ENCODE measurements at regions not wholly inside any gene's neighbourhood (a gene's known extent, or its start where the extent isn't known, plus 50 kb on each side); places are given as distances from the start of the nearest gene placed in this dataset.
A peak's percentile ranks its signal among the peaks of the same experiment; 100 is the strongest.

DNA sequence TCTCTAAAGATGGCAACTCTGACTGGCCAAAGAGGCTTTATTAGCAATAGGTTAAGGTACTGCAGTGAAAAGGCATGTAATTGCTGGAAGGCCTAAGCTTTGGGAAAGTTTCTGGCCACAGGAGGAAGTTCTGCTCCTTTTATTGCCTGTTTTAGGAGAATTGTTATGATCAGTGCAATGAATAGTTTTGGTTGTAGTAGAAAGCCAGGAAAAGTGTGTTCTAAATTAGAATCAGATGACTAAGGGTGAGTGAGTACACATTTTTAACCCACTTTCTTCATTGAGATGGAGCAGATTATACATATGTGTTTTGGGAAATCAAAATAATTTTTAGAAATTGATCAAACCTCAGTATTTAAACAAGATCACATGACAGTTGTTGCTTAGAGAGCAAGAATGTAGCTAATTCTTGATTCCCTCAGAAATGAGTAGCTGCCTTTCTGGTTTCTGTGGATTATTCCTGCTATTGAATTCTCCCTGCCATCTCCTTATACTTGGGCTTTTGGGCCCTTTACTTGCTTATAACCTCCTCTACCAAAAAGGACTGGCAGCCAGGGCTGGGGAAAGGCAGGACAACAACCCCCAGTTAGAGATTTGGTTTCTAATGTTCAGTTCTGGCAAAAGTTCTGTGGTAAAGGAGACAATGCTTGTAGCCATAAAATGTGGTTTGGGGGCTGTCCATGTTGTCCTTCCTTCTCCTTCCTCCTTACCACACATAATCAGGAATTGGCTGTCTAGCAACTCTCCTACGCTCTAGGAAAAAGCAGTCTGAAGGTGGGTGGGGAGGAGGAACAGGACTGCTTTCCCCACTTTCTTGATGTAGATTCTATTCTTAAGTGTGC is 217.1 kb downstream of the SLC38A4 start:
- TF ChIP-seq, protein P1, sequence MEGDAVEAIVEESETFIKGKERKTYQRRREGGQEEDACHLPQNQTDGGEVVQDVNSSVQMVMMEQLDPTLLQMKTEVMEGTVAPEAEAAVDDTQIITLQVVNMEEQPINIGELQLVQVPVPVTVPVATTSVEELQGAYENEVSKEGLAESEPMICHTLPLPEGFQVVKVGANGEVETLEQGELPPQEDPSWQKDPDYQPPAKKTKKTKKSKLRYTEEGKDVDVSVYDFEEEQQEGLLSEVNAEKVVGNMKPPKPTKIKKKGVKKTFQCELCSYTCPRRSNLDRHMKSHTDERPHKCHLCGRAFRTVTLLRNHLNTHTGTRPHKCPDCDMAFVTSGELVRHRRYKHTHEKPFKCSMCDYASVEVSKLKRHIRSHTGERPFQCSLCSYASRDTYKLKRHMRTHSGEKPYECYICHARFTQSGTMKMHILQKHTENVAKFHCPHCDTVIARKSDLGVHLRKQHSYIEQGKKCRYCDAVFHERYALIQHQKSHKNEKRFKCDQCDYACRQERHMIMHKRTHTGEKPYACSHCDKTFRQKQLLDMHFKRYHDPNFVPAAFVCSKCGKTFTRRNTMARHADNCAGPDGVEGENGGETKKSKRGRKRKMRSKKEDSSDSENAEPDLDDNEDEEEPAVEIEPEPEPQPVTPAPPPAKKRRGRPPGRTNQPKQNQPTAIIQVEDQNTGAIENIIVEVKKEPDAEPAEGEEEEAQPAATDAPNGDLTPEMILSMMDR (IDR thresholded peaks at IDR 0.05), result no peak
- peak; percentile 47; the same call in 1 of the 2 replicates for TF ChIP-seq POLR2AphosphoS5 (IDR thresholded peaks at IDR 0.05; ENCODE audit: low read depth, low read length)
- no peak for TF ChIP-seq CHD2 (IDR thresholded peaks at IDR 0.05; ENCODE audit: low read length, partially characterized antibody)
- TF ChIP-seq, protein P2, sequence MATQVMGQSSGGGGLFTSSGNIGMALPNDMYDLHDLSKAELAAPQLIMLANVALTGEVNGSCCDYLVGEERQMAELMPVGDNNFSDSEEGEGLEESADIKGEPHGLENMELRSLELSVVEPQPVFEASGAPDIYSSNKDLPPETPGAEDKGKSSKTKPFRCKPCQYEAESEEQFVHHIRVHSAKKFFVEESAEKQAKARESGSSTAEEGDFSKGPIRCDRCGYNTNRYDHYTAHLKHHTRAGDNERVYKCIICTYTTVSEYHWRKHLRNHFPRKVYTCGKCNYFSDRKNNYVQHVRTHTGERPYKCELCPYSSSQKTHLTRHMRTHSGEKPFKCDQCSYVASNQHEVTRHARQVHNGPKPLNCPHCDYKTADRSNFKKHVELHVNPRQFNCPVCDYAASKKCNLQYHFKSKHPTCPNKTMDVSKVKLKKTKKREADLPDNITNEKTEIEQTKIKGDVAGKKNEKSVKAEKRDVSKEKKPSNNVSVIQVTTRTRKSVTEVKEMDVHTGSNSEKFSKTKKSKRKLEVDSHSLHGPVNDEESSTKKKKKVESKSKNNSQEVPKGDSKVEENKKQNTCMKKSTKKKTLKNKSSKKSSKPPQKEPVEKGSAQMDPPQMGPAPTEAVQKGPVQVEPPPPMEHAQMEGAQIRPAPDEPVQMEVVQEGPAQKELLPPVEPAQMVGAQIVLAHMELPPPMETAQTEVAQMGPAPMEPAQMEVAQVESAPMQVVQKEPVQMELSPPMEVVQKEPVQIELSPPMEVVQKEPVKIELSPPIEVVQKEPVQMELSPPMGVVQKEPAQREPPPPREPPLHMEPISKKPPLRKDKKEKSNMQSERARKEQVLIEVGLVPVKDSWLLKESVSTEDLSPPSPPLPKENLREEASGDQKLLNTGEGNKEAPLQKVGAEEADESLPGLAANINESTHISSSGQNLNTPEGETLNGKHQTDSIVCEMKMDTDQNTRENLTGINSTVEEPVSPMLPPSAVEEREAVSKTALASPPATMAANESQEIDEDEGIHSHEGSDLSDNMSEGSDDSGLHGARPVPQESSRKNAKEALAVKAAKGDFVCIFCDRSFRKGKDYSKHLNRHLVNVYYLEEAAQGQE (IDR thresholded peaks at IDR 0.05; ENCODE audit: low read depth, low read length), result no peak
- peak; percentile 52 for TF ChIP-seq JUND (IDR thresholded peaks at IDR 0.05)
- TF ChIP-seq, protein P3, sequence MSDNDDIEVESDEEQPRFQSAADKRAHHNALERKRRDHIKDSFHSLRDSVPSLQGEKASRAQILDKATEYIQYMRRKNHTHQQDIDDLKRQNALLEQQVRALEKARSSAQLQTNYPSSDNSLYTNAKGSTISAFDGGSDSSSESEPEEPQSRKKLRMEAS (IDR thresholded peaks at IDR 0.05; ENCODE audit: low read depth), result no peak
- TF ChIP-seq YY1 (IDR thresholded peaks at IDR 0.05; ENCODE audit: low read depth), result no peak
- no peak for TF ChIP-seq RFX5 (IDR thresholded peaks at IDR 0.05; ENCODE audit: low read length)
- no peak for TF ChIP-seq TAF1 (IDR thresholded peaks at IDR 0.05; ENCODE audit: borderline replicate concordance, low read depth, low read length)
- TF ChIP-seq EZH2phosphoT487 (IDR thresholded peaks at IDR 0.05; ENCODE audit: borderline replicate concordance, low read depth), result no peak
- no peak for TF ChIP-seq RXRA (IDR thresholded peaks at IDR 0.05; ENCODE audit: borderline replicate concordance, low read depth)
- TF ChIP-seq NRF1 (IDR thresholded peaks at IDR 0.05; ENCODE audit: low read depth, low read length), result no peak
- TF ChIP-seq RAD21 (IDR thresholded peaks at IDR 0.05; ENCODE audit: low read length), result no peak
